CD4-positive, alpha-beta T cell (primary cell): ENCODE measurements at regions not wholly inside any gene's neighbourhood (a gene's known extent, or its start where the extent isn't known, plus 50 kb on each side); places are given as distances from the start of the nearest gene placed in this dataset.

Experiments used
- ATAC-seq: fragments of 200-7000 bp; cut with Tn5 transposase; one replicate; pipeline ENCODE4 v1.10.0; 2022; ENCODE audit warnings: mild to moderate bottlenecking; ENCODE audit not compliant: poor library complexity
- CTCF ChIA-PET: fragments of 350-600 bp; sonication (Branson Sonifier 250); formaldehyde crosslinking; loops from one replicate; lab custom pipeline; 2021; ENCODE audit warnings: antibody characterized with exemption, inconsistent platforms; lab: Charles Lee
- POLR2A ChIA-PET: fragments of 350-600 bp; sonication (Branson Sonifier 250); formaldehyde crosslinking; loops from one replicate; lab custom pipeline; 2021; ENCODE audit warnings: antibody characterized with exemption, inconsistent platforms; lab: Charles Lee
- DNase-seq, 14 experiments: peaks; one replicate each; pipeline ENCODE4 v3.0.0-alpha.2; 2013 to 2020; ENCODE audit warnings: mixed read lengths in 2 of 14
- H3K27ac ChIP-seq, 2 donors: one replicate each; pipeline versions ENCODE4 v1.5.1 to v1.7.0; 2013; ENCODE audit warnings: low read length in 2 of 2, low read depth in 1 of 2, mild to moderate bottlenecking in 1 of 2
- H3K27me3 ChIP-seq, 2 experiments: 1 replicate in 1 of 2; 2 replicates in 1 of 2; pipeline versions ENCODE4 v1.6.1 to v1.7.0; 2013; ENCODE audit warnings: low read length in 2 of 2, control low read depth in 1 of 2, mild to moderate bottlenecking in 1 of 2, moderate library complexity in 1 of 2; ENCODE audit not compliant: insufficient read depth in 2 of 2, control insufficient read depth in 1 of 2
- H3K36me3 ChIP-seq: one replicate; pipeline ENCODE4 v1.6.1; 2013; ENCODE audit warnings: low read length, control low read depth; ENCODE audit not compliant: insufficient read depth
- H3K4me1 ChIP-seq: one replicate; pipeline ENCODE4 v1.6.1; 2013; ENCODE audit warnings: low read length, control low read depth; ENCODE audit not compliant: insufficient read depth
- H3K4me3 ChIP-seq: one replicate; pipeline ENCODE4 v1.5.1; 2013; ENCODE audit warnings: mild to moderate bottlenecking, low read length, moderate library complexity
- H3K9me3 ChIP-seq, 2 experiments: 1 replicate in 1 of 2; 2 replicates in 1 of 2; pipeline versions ENCODE4 v1.6.1 to v1.7.0; 2013; ENCODE audit warnings: low read length in 2 of 2, mild to moderate bottlenecking in 2 of 2, control low read depth in 1 of 2, moderate library complexity in 1 of 2; ENCODE audit not compliant: control insufficient read depth in 1 of 2, insufficient read depth in 1 of 2
- H3K27ac Mint-ChIP-seq: one replicate; pipeline ENCODE4 v1.8.0; 2020; ENCODE audit warnings: mixed read lengths
- H3K27me3 Mint-ChIP-seq: one replicate; pipeline ENCODE4 v1.8.0; 2021; ENCODE audit warnings: mixed read lengths
- H3K36me3 Mint-ChIP-seq: one replicate; pipeline ENCODE4 v1.8.0; 2021; ENCODE audit warnings: low read depth, mixed read lengths
- H3K4me1 Mint-ChIP-seq: one replicate; pipeline ENCODE4 v1.8.0; 2021; ENCODE audit warnings: low read depth, mixed read lengths
- H3K4me3 Mint-ChIP-seq: one replicate; pipeline ENCODE4 v1.8.0; 2020; ENCODE audit warnings: mild to moderate bottlenecking, mixed read lengths
- H3K9me3 Mint-ChIP-seq: one replicate; pipeline ENCODE4 v1.8.0; 2020; ENCODE audit warnings: mixed read lengths
- intact Hi-C, 2 experiments: fragments of 100-400 bp; cut with DNase I in 1 of 2; cut with micrococcal nuclease in 1 of 2; formaldehyde crosslinking; loops; one replicate each; pipeline versions ENCODE4 v1.15.1 to v1.9.0; 2023 to 2025; cut with DNase I, micrococcal nuclease
- TF ChIP-seq, protein P1 (sequence below): fragments of 200-600 bp; IDR thresholded peaks from one replicate; pipeline ENCODE4 v1.8.0; 2022; ENCODE audit warnings: antibody characterized with exemption, mild to moderate bottlenecking

DNA sequence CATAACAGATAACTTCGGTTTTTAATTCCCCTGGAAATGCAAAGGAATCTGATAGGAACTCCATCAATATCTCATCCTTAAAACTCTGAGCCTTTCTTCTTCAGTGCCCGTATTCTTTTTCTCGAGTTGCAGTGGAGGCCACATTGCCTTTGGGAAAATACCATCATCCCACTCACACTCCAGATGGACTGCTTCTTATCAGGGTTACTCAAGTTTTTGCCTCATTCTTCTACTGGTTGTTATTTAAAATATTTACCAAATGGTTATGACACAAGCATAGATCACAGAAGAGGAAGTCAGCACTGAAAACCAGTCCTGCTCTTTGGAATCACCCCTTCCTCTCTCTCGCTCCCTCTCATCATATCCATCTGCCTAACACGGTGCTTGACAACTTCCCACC, 1020.5 kb upstream of the SLC10A2 start:
- H3K4me3 ChIP-seq, result no peak overlapping the region
- TF ChIP-seq, protein P1, sequence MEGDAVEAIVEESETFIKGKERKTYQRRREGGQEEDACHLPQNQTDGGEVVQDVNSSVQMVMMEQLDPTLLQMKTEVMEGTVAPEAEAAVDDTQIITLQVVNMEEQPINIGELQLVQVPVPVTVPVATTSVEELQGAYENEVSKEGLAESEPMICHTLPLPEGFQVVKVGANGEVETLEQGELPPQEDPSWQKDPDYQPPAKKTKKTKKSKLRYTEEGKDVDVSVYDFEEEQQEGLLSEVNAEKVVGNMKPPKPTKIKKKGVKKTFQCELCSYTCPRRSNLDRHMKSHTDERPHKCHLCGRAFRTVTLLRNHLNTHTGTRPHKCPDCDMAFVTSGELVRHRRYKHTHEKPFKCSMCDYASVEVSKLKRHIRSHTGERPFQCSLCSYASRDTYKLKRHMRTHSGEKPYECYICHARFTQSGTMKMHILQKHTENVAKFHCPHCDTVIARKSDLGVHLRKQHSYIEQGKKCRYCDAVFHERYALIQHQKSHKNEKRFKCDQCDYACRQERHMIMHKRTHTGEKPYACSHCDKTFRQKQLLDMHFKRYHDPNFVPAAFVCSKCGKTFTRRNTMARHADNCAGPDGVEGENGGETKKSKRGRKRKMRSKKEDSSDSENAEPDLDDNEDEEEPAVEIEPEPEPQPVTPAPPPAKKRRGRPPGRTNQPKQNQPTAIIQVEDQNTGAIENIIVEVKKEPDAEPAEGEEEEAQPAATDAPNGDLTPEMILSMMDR, result no peak
- no peaks in the 10 kb centered on the region for H3K36me3 Mint-ChIP-seq
- peaks cover 4 to 12% of the 10 kb centered on the region in 2 experiments for H3K9me3 ChIP-seq
- peaks cover 8% of the 10 kb centered on the region for H3K9me3 Mint-ChIP-seq
- H3K36me3 ChIP-seq, result no peaks in the 10 kb centered on the region
- H3K4me3 Mint-ChIP-seq, result no peak overlapping the region
- no peaks in the 10 kb centered on the region for H3K4me1 ChIP-seq
- POLR2A ChIA-PET, result no interaction called here
- no peak for DNase-seq
- no peak overlapping the region for H3K27ac Mint-ChIP-seq
- intact Hi-C loops, result no loop called here
- CTCF ChIA-PET, result no interaction called here
- no peaks in the 10 kb centered on the region for H3K4me1 Mint-ChIP-seq
- H3K27me3 ChIP-seq, result no peaks in the 10 kb centered on the region
- no peaks in the 10 kb centered on the region for H3K27me3 Mint-ChIP-seq
- no peak overlapping the region for H3K27ac ChIP-seq
- ATAC-seq, result no peak

DNA sequence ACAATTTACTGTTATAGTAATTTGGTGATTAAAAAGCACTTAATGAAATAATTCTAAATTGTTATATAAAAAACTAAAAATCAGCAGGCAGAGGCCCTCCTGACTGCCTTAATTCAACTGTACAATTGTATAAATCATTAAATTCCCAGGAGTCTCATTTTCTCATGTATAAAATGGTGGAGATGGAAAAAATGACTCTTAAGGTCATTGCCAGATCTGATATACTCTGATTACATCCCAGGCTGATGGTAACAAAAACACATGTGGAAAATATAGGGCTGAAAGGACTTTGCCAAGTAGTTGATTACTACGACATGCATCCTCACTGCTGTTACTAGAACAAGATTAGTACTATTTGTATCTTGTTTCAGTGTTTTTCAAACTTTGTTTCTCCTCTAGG, 1020.0 kb upstream of the SLC10A2 start:
- TF ChIP-seq, protein P1, result no peak
- Mint-ChIP-seq H3K27ac (no peak overlapping the region), H3K9me3 (peaks cover 8% of the 10 kb centered on the region), H3K27me3 (no peaks in the 10 kb centered on the region), H3K4me3 (no peak overlapping the region), H3K36me3 (no peaks in the 10 kb centered on the region), H3K4me1 (no peaks in the 10 kb centered on the region)
- Histone ChIP-seq H3K9me3 (peaks cover 4 to 12% of the 10 kb centered on the region in 2 experiments), H3K27me3 (no peaks in the 10 kb centered on the region), H3K27ac (no peak overlapping the region), H3K4me3 (no peak overlapping the region), H3K36me3 (no peaks in the 10 kb centered on the region), H3K4me1 (no peaks in the 10 kb centered on the region)
- CTCF ChIA-PET, result no interaction called here
- intact Hi-C loops, result no loop called here
- ATAC-seq (no peak), DNase-seq (no peak)
- POLR2A ChIA-PET, result no interaction called here

DNA sequence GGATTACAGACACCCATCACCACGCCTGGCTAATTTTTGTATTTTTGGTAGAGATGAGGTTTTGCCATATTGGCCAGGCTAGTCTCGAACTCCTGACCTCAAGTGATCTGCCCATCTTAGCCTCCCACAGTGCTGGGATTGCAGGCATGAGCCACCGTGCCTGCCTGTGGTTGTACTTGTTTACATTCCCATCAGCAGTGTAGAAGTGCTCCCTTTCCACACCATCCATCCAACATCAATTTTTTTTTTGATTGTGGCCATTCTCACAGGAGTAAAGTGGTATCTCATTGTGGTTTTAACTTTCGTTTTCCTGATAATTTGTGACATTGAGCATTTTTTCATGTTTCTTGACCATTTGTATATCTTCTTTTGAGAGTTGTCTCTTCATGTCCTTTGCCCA, 1019.4 kb upstream of the SLC10A2 start:
- TF ChIP-seq, protein P1, result no peak
- peaks cover 8% of the 10 kb centered on the region for H3K9me3 Mint-ChIP-seq
- Histone ChIP-seq H3K27me3 (no peaks in the 10 kb centered on the region), H3K27ac (no peak overlapping the region), H3K9me3 (peaks cover 4 to 14% of the 10 kb centered on the region in 2 experiments), H3K36me3 (no peaks in the 10 kb centered on the region), H3K4me1 (no peaks in the 10 kb centered on the region), H3K4me3 (no peak overlapping the region)
- no peak for ATAC-seq
- DNase-seq, result no peak
- no peak overlapping the region for H3K27ac Mint-ChIP-seq
- H3K27me3 Mint-ChIP-seq, result no peaks in the 10 kb centered on the region
- ChIA-PET CTCF (no interaction called here), POLR2A (no interaction called here)
- intact Hi-C loops, result no loop called here
- H3K4me1 Mint-ChIP-seq, result no peaks in the 10 kb centered on the region
- no peaks in the 10 kb centered on the region for H3K36me3 Mint-ChIP-seq
- no peak overlapping the region for H3K4me3 Mint-ChIP-seq
